CD4-positive, alpha-beta T cell (primary cell): ENCODE measurements at regions not wholly inside any gene's neighbourhood (a gene's known extent, or its start where the extent isn't known, plus 50 kb on each side); places are given as distances from the start of the nearest gene placed in this dataset.

Experiments
- ATAC-seq: fragments of 200-7000 bp; cut with Tn5 transposase; one replicate; pipeline ENCODE4 v1.10.0; 2022; ENCODE audit warnings: mild to moderate bottlenecking; ENCODE audit not compliant: poor library complexity
- CTCF ChIA-PET: fragments of 350-600 bp; sonication (Branson Sonifier 250); formaldehyde crosslinking; loops from one replicate; lab custom pipeline; 2021; ENCODE audit warnings: antibody characterized with exemption, inconsistent platforms; lab: Charles Lee
- POLR2A ChIA-PET: fragments of 350-600 bp; sonication (Branson Sonifier 250); formaldehyde crosslinking; loops from one replicate; lab custom pipeline; 2021; ENCODE audit warnings: antibody characterized with exemption, inconsistent platforms; lab: Charles Lee
- DNase-seq, 14 experiments: peaks; one replicate each; pipeline ENCODE4 v3.0.0-alpha.2; 2013 to 2020; ENCODE audit warnings: mixed read lengths in 2 of 14
- H3K27ac ChIP-seq, 2 donors: one replicate each; pipeline versions ENCODE4 v1.5.1 to v1.7.0; 2013; ENCODE audit warnings: low read length in 2 of 2, low read depth in 1 of 2, mild to moderate bottlenecking in 1 of 2
- H3K27me3 ChIP-seq, 2 experiments: 1 replicate in 1 of 2; 2 replicates in 1 of 2; pipeline versions ENCODE4 v1.6.1 to v1.7.0; 2013; ENCODE audit warnings: low read length in 2 of 2, control low read depth in 1 of 2, mild to moderate bottlenecking in 1 of 2, moderate library complexity in 1 of 2; ENCODE audit not compliant: insufficient read depth in 2 of 2, control insufficient read depth in 1 of 2
- H3K36me3 ChIP-seq: one replicate; pipeline ENCODE4 v1.6.1; 2013; ENCODE audit warnings: low read length, control low read depth; ENCODE audit not compliant: insufficient read depth
- H3K4me1 ChIP-seq: one replicate; pipeline ENCODE4 v1.6.1; 2013; ENCODE audit warnings: low read length, control low read depth; ENCODE audit not compliant: insufficient read depth
- H3K4me3 ChIP-seq: one replicate; pipeline ENCODE4 v1.5.1; 2013; ENCODE audit warnings: mild to moderate bottlenecking, low read length, moderate library complexity
- H3K9me3 ChIP-seq, 2 experiments: 1 replicate in 1 of 2; 2 replicates in 1 of 2; pipeline versions ENCODE4 v1.6.1 to v1.7.0; 2013; ENCODE audit warnings: low read length in 2 of 2, mild to moderate bottlenecking in 2 of 2, control low read depth in 1 of 2, moderate library complexity in 1 of 2; ENCODE audit not compliant: control insufficient read depth in 1 of 2, insufficient read depth in 1 of 2
- H3K27ac Mint-ChIP-seq: one replicate; pipeline ENCODE4 v1.8.0; 2020; ENCODE audit warnings: mixed read lengths
- H3K27me3 Mint-ChIP-seq: one replicate; pipeline ENCODE4 v1.8.0; 2021; ENCODE audit warnings: mixed read lengths
- H3K36me3 Mint-ChIP-seq: one replicate; pipeline ENCODE4 v1.8.0; 2021; ENCODE audit warnings: low read depth, mixed read lengths
- H3K4me1 Mint-ChIP-seq: one replicate; pipeline ENCODE4 v1.8.0; 2021; ENCODE audit warnings: low read depth, mixed read lengths
- H3K4me3 Mint-ChIP-seq: one replicate; pipeline ENCODE4 v1.8.0; 2020; ENCODE audit warnings: mild to moderate bottlenecking, mixed read lengths
- H3K9me3 Mint-ChIP-seq: one replicate; pipeline ENCODE4 v1.8.0; 2020; ENCODE audit warnings: mixed read lengths
- intact Hi-C, 2 experiments: fragments of 100-400 bp; cut with DNase I in 1 of 2; cut with micrococcal nuclease in 1 of 2; formaldehyde crosslinking; loops; one replicate each; pipeline versions ENCODE4 v1.15.1 to v1.9.0; 2023 to 2025; cut with DNase I, micrococcal nuclease
- TF ChIP-seq, protein P1 (sequence below): fragments of 200-600 bp; IDR thresholded peaks from one replicate; pipeline ENCODE4 v1.8.0; 2022; ENCODE audit warnings: antibody characterized with exemption, mild to moderate bottlenecking

DNA sequence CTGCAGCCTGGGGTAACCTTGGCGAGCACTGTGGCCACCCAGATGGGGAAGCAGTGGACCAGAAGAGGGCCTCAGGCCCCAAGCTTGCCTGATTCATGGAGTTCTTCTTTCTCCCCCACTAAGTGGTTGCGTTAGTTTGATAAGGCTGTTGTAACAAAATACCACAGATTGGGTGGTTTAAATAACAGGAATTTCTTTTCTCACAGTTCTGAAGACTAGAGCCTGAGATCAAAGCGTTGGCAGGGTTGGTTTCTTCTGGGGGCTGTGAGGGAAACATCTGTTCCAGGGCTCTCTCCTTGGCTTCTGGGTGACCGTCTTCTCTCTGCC is 105.7 kb upstream of the GATB start:
- peaks cover 15% of the 10 kb centered on the region for H3K4me1 Mint-ChIP-seq
- H3K27me3 ChIP-seq = no peaks in the 10 kb centered on the region
- no peaks in the 10 kb centered on the region for H3K4me1 ChIP-seq
- no peaks in the 10 kb centered on the region for H3K36me3 ChIP-seq
- no peak overlapping the region for H3K4me3 ChIP-seq
- peaks cover 0 to 14% of the 10 kb centered on the region in 2 experiments for H3K9me3 ChIP-seq
- no peak overlapping the region for H3K27ac Mint-ChIP-seq
- no peaks in the 10 kb centered on the region for H3K27me3 Mint-ChIP-seq
- peaks cover 7% of the 10 kb centered on the region for H3K9me3 Mint-ChIP-seq
- no peak for DNase-seq
- intact Hi-C loops = no loop called here
- CTCF ChIA-PET = no interaction called here
- H3K36me3 Mint-ChIP-seq = no peaks in the 10 kb centered on the region
- H3K27ac ChIP-seq = no peak overlapping the region
- ATAC-seq = no peak
- TF ChIP-seq, protein P1, sequence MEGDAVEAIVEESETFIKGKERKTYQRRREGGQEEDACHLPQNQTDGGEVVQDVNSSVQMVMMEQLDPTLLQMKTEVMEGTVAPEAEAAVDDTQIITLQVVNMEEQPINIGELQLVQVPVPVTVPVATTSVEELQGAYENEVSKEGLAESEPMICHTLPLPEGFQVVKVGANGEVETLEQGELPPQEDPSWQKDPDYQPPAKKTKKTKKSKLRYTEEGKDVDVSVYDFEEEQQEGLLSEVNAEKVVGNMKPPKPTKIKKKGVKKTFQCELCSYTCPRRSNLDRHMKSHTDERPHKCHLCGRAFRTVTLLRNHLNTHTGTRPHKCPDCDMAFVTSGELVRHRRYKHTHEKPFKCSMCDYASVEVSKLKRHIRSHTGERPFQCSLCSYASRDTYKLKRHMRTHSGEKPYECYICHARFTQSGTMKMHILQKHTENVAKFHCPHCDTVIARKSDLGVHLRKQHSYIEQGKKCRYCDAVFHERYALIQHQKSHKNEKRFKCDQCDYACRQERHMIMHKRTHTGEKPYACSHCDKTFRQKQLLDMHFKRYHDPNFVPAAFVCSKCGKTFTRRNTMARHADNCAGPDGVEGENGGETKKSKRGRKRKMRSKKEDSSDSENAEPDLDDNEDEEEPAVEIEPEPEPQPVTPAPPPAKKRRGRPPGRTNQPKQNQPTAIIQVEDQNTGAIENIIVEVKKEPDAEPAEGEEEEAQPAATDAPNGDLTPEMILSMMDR = no peak
- no peak overlapping the region for H3K4me3 Mint-ChIP-seq
- POLR2A ChIA-PET = no interaction called here

DNA sequence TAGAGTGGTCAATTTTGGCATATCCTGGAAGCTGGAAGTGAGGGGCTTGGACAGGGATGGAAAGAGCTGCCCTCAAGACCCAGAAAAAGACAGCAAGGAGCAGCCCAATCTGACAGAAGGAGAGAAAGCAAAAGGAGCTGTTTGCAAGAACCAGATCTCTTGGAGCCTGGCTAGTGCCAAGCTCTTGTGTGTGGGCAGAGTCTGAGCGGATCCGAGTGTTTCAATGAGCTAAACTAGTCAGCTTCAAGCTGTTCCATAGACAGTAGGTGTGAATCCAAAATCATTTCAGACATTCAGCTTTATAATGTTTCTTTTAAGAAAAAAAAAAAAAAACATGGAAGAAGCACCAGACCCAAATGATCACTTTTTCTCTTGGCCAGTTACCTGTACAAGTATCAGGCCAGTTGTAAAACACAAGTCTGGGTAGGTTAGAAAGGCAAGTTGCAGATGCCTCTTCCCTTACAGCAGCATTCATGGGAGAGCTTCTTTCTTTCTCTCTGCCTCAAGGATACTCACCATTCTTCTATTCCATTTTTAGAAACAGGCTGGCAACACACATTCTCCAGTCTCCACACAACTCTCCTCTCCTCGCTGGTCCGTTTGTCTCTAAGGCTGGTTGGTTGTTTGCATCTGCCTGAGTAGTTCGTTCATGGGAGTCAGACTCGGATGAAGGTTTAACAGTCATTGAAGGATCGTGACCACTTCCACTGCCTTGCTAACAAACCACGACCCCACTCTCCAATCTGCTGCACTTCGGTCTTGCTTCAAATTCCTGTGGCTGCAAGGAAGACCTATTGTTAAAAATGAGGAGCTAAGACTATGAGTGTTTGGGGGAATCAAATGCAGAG is 105.2 kb upstream of the GATB start:
- Mint-ChIP-seq H3K27ac (no peak overlapping the region), H3K4me3 (no peak overlapping the region), H3K36me3 (no peaks in the 10 kb centered on the region), H3K4me1 (peaks cover 15% of the 10 kb centered on the region), H3K27me3 (no peaks in the 10 kb centered on the region), H3K9me3 (peaks cover 7% of the 10 kb centered on the region)
- ChIA-PET CTCF (no interaction called here), POLR2A (no interaction called here)
- ATAC-seq (no peak), DNase-seq (no peak)
- intact Hi-C loops = no loop called here
- Histone ChIP-seq H3K9me3 (peaks cover 0 to 14% of the 10 kb centered on the region in 2 experiments), H3K4me1 (no peaks in the 10 kb centered on the region), H3K36me3 (no peaks in the 10 kb centered on the region), H3K27me3 (no peaks in the 10 kb centered on the region), H3K4me3 (no peak overlapping the region), H3K27ac (no peak overlapping the region)
- TF ChIP-seq, protein P1 = no peak

GRCh38 chr4:151865312-151865711 is 104.5 kb upstream of the GATB start:
- peak in 3 of 14 experiments; percentile 27 to 54 (median 50) for DNase-seq
- Mint-ChIP-seq H3K9me3 (peaks cover 7% of the 10 kb centered on the region), H3K27me3 (no peaks in the 10 kb centered on the region), H3K36me3 (no peaks in the 10 kb centered on the region), H3K4me3 (no peak overlapping the region), H3K4me1 (peaks cover 15% of the 10 kb centered on the region), H3K27ac (no peak overlapping the region)
- TF ChIP-seq, protein P1 = no peak
- CTCF ChIA-PET = no interaction called here
- H3K4me3 ChIP-seq = no peak overlapping the region
- H3K36me3 ChIP-seq = no peaks in the 10 kb centered on the region
- no peaks in the 10 kb centered on the region for H3K27me3 ChIP-seq
- H3K9me3 ChIP-seq = peaks cover 0 to 14% of the 10 kb centered on the region in 2 experiments
- intact Hi-C loops = no loop called here
- H3K4me1 ChIP-seq = no peaks in the 10 kb centered on the region
- POLR2A ChIA-PET = no interaction called here
- no peak overlapping the region for H3K27ac ChIP-seq
- no peak for ATAC-seq
